ENCODE measurements at regions not wholly inside any gene's neighbourhood (a gene's known extent, or its start where the extent isn't known, plus 50 kb on each side); places are given as distances from the start of the nearest gene placed in this dataset.
A peak's percentile ranks its signal among the peaks of the same experiment; 100 is the strongest.
"Not testable (repeated sequence)": the region's sequence is repeated elsewhere in the genome, so short reads cannot be mapped to it uniquely, and the experiment has no call there.

GRCh38 chr14:71248194-71248593 lies 340.9 kb downstream of the PCNX1 start:
- DNase-seq (ENCODE audit: low spot score) = no peak
- Mint-ChIP-seq H3K4me1 (ENCODE audit: low read depth) (peaks cover 47% of the 10 kb centered on the region), H3K27me3 (ENCODE audit: low read depth) (no peaks in the 10 kb centered on the region), H3K27ac (no peak overlapping the region), H3K36me3 (ENCODE audit: low read depth) (peaks cover 28% of the 10 kb centered on the region), H3K4me3 (ENCODE audit: low read depth) (no peak overlapping the region), H3K9me3 (peaks cover 34% of the 10 kb centered on the region)
- intact Hi-C loops (cut with micrococcal nuclease) = no loop called here

GRCh38 chr14:71250347-71250746 lies 343.1 kb downstream of the PCNX1 start:
- Mint-ChIP-seq H3K4me3 (ENCODE audit: low read depth) (no peak overlapping the region), H3K27me3 (ENCODE audit: low read depth) (peaks cover 2% of the 10 kb centered on the region), H3K9me3 (peaks cover 39% of the 10 kb centered on the region), H3K36me3 (ENCODE audit: low read depth) (peaks cover 28% of the 10 kb centered on the region), H3K4me1 (ENCODE audit: low read depth) (peaks cover 31% of the 10 kb centered on the region), H3K27ac (no peak overlapping the region)
- intact Hi-C loops (cut with micrococcal nuclease) = no loop called here
- DNase-seq (ENCODE audit: low spot score) = no peak

GRCh38 chr14:71250791-71251190 lies 343.5 kb downstream of the PCNX1 start:
- DNase-seq (ENCODE audit: low spot score) = no peak
- Mint-ChIP-seq H3K27me3 (ENCODE audit: low read depth) (peaks cover 2% of the 10 kb centered on the region), H3K36me3 (ENCODE audit: low read depth) (peaks cover 25% of the 10 kb centered on the region), H3K27ac (no peak overlapping the region), H3K4me3 (ENCODE audit: low read depth) (no peak overlapping the region), H3K4me1 (ENCODE audit: low read depth) (peaks cover 27% of the 10 kb centered on the region), H3K9me3 (peaks cover 40% of the 10 kb centered on the region)
- intact Hi-C loops (cut with micrococcal nuclease) = no loop called here

- not testable (repeated sequence) for H3K36me3 Mint-ChIP-seq (ENCODE audit: low read depth); H3K4me3 Mint-ChIP-seq (ENCODE audit: low read depth)
Measured at GRCh38 chr14:71254091-71254719, 346.9 kb downstream of the PCNX1 start.

GRCh38 chr14:71261206-71261605 lies 353.9 kb downstream of the PCNX1 start:
- intact Hi-C loops (cut with micrococcal nuclease) = no loop called here
- Mint-ChIP-seq H3K27ac (no peak overlapping the region), H3K36me3 (ENCODE audit: low read depth) (peaks cover 26% of the 10 kb centered on the region), H3K9me3 (peaks cover 58% of the 10 kb centered on the region), H3K27me3 (ENCODE audit: low read depth) (peaks cover 2% of the 10 kb centered on the region), H3K4me1 (ENCODE audit: low read depth) (peaks cover 17% of the 10 kb centered on the region), H3K4me3 (ENCODE audit: low read depth) (no peak overlapping the region)
- DNase-seq (ENCODE audit: low spot score) = no peak

More at GRCh38 chr14:71254091-71254719, 346.9 kb downstream of the PCNX1 start:
- intact Hi-C loops (cut with micrococcal nuclease); H3K27ac Mint-ChIP-seq; H3K4me1 Mint-ChIP-seq (ENCODE audit: low read depth); H3K27me3 Mint-ChIP-seq (ENCODE audit: low read depth); DNase-seq (ENCODE audit: low spot score): not testable (repeated sequence)
- H3K9me3 Mint-ChIP-seq = peaks cover 40% of the 10 kb centered on the region

GRCh38 chr14:71262441-71262840 lies 355.2 kb downstream of the PCNX1 start:
- Mint-ChIP-seq H3K27me3 (ENCODE audit: low read depth) (peaks cover 2% of the 10 kb centered on the region), H3K4me1 (ENCODE audit: low read depth) (peaks cover 24% of the 10 kb centered on the region), H3K27ac (no peak overlapping the region), H3K4me3 (ENCODE audit: low read depth) (no peak overlapping the region), H3K36me3 (ENCODE audit: low read depth) (peaks cover 26% of the 10 kb centered on the region), H3K9me3 (peaks cover 55% of the 10 kb centered on the region)
- no peak for DNase-seq (ENCODE audit: low spot score)
- intact Hi-C loops (cut with micrococcal nuclease) = no loop called here

GRCh38 chr14:71264260-71264659 lies 357.0 kb downstream of the PCNX1 start:
- intact Hi-C loops (cut with micrococcal nuclease) = no loop called here

GRCh38 chr14:71267007-71267513 lies 359.8 kb downstream of the PCNX1 start:
- intact Hi-C loops (cut with micrococcal nuclease) = loop anchor here (1.0 to 2.0 kb wide), 7 partner anchors 24 to 288 kb away; partner anchors contain the start of gene SIPA1L1
- DNase-seq (ENCODE audit: low spot score) = no peak

More at GRCh38 chr14:71264260-71264659, 357.0 kb downstream of the PCNX1 start:
- Mint-ChIP-seq H3K4me3 (ENCODE audit: low read depth) (no peak overlapping the region), H3K9me3 (peaks cover 47% of the 10 kb centered on the region), H3K27ac (no peak overlapping the region), H3K27me3 (ENCODE audit: low read depth) (peaks cover under 1% of the 10 kb centered on the region), H3K36me3 (ENCODE audit: low read depth) (peaks cover 28% of the 10 kb centered on the region), H3K4me1 (ENCODE audit: low read depth) (peaks cover 34% of the 10 kb centered on the region)
- DNase-seq (ENCODE audit: low spot score) = no peak

GRCh38 chr14:71267691-71268090 lies 360.4 kb downstream of the PCNX1 start:
- intact Hi-C loops (cut with micrococcal nuclease) = loop anchor here (1.0 to 2.0 kb wide), 7 partner anchors 24 to 288 kb away; partner anchors contain the start of gene SIPA1L1
- Mint-ChIP-seq H3K4me3 (ENCODE audit: low read depth) (peak overlapping the region; percentile 41), H3K27ac (peak overlapping the region; percentile 86), H3K27me3 (ENCODE audit: low read depth) (no peaks in the 10 kb centered on the region), H3K4me1 (ENCODE audit: low read depth) (peaks cover 44% of the 10 kb centered on the region), H3K9me3 (peaks cover 43% of the 10 kb centered on the region), H3K36me3 (ENCODE audit: low read depth) (peaks cover 30% of the 10 kb centered on the region)
- no peak for DNase-seq (ENCODE audit: low spot score)

More at GRCh38 chr14:71267007-71267513, 359.8 kb downstream of the PCNX1 start:
- Mint-ChIP-seq H3K4me3 (ENCODE audit: low read depth) (peak overlapping the region; percentile 41), H3K36me3 (ENCODE audit: low read depth) (peaks cover 30% of the 10 kb centered on the region), H3K4me1 (ENCODE audit: low read depth) (peaks cover 44% of the 10 kb centered on the region), H3K27ac (peak overlapping the region; percentile 86), H3K27me3 (ENCODE audit: low read depth) (no peaks in the 10 kb centered on the region), H3K9me3 (peaks cover 47% of the 10 kb centered on the region)

- intact Hi-C loops (cut with micrococcal nuclease) = no loop called here
- DNase-seq (ENCODE audit: low spot score) = no peak
- no peak overlapping the region for H3K4me3 Mint-ChIP-seq (ENCODE audit: low read depth)
- H3K27me3 Mint-ChIP-seq (ENCODE audit: low read depth) = peaks cover 5% of the 10 kb centered on the region
- H3K36me3 Mint-ChIP-seq (ENCODE audit: low read depth) = peaks cover 27% of the 10 kb centered on the region
- H3K4me1 Mint-ChIP-seq (ENCODE audit: low read depth) = peaks cover 40% of the 10 kb centered on the region
- H3K27ac Mint-ChIP-seq = peak overlapping the region; percentile 50
- H3K9me3 Mint-ChIP-seq = peaks cover 38% of the 10 kb centered on the region
Measured at GRCh38 chr14:71270111-71270510, 362.9 kb downstream of the PCNX1 start.

GRCh38 chr14:71271166-71271945 lies 364.1 kb downstream of the PCNX1 start:
- intact Hi-C loops (cut with micrococcal nuclease) = no loop called here
- H3K4me3 Mint-ChIP-seq (ENCODE audit: low read depth) = no peak overlapping the region
- H3K36me3 Mint-ChIP-seq (ENCODE audit: low read depth) = peaks cover 21% of the 10 kb centered on the region
- peaks cover 32% of the 10 kb centered on the region for H3K4me1 Mint-ChIP-seq (ENCODE audit: low read depth)
- peaks cover 28% of the 10 kb centered on the region for H3K9me3 Mint-ChIP-seq
- peaks cover 8% of the 10 kb centered on the region for H3K27me3 Mint-ChIP-seq (ENCODE audit: low read depth)
- no peak overlapping the region for H3K27ac Mint-ChIP-seq
- DNase-seq (ENCODE audit: low spot score) = no peak

- DNase-seq (ENCODE audit: low spot score) = no peak
- H3K4me3 Mint-ChIP-seq (ENCODE audit: low read depth) = no peak overlapping the region
Measured at GRCh38 chr14:71273366-71273765, 366.1 kb downstream of the PCNX1 start.

GRCh38 chr14:71284048-71284447 lies 376.8 kb downstream of the PCNX1 start:
- DNase-seq (ENCODE audit: low spot score) = no peak
- Mint-ChIP-seq H3K4me3 (ENCODE audit: low read depth) (no peak overlapping the region), H3K9me3 (peaks cover 10% of the 10 kb centered on the region), H3K4me1 (ENCODE audit: low read depth) (peaks cover 1% of the 10 kb centered on the region), H3K27ac (no peak overlapping the region), H3K36me3 (ENCODE audit: low read depth) (no peaks in the 10 kb centered on the region), H3K27me3 (ENCODE audit: low read depth) (peaks cover 13% of the 10 kb centered on the region)
- intact Hi-C loops (cut with micrococcal nuclease) = no loop called here

More at GRCh38 chr14:71273366-71273765, 366.1 kb downstream of the PCNX1 start:
- Mint-ChIP-seq H3K27ac (no peak overlapping the region), H3K9me3 (peaks cover 26% of the 10 kb centered on the region), H3K4me1 (ENCODE audit: low read depth) (peaks cover 19% of the 10 kb centered on the region), H3K27me3 (ENCODE audit: low read depth) (peaks cover 10% of the 10 kb centered on the region), H3K36me3 (ENCODE audit: low read depth) (peaks cover 20% of the 10 kb centered on the region)
- intact Hi-C loops (cut with micrococcal nuclease) = no loop called here

Data from activated T-helper 2 cell treated with anti-CD3 and anti-CD28 coated beads, Interferon-gamma antibody, Interleukin-2, Interleukin-4, amounts not matched to agents 10 μg/mL and 5 μg/mL and 100 μg/mL, durations not matched to agents 14 hours and 24 hours and 36 hours (primary cell).